Parathyroid adenoma (tissue), 2 donors: ENCODE measurements at regions not wholly inside any gene's neighbourhood (a gene's known extent, or its start where the extent isn't known, plus 50 kb on each side); places are given as distances from the start of the nearest gene placed in this dataset.
"Not testable (repeated sequence)": the region's sequence is repeated elsewhere in the genome, so short reads cannot be mapped to it uniquely, and the experiment has no call there.

Experiments used
- H2AFZ ChIP-seq: fragments of 300-600 bp; sonication (generic); one replicate; pipeline ENCODE4 v1.7.0; 2017; ENCODE audit warnings: antibody characterized with exemption, mild to moderate bottlenecking
- H3K27ac ChIP-seq: fragments of 300-600 bp; sonication (generic); one replicate; pipeline ENCODE4 v1.7.0; 2017
- H3K27me3 ChIP-seq: fragments of 300-600 bp; sonication (generic); one replicate; pipeline ENCODE4 v1.7.0; 2017; ENCODE audit warnings: low read length; ENCODE audit not compliant: control insufficient read depth, insufficient read depth
- H3K36me3 ChIP-seq: fragments of 300-600 bp; sonication (generic); one replicate; pipeline ENCODE4 v1.7.0; 2017; ENCODE audit warnings: low read length; ENCODE audit not compliant: control insufficient read depth, insufficient read depth
- H3K4me1 ChIP-seq: fragments of 300-600 bp; sonication (generic); one replicate; pipeline ENCODE4 v1.7.0; 2017; ENCODE audit warnings: control low read depth
- H3K4me2 ChIP-seq: fragments of 300-600 bp; sonication (generic); one replicate; pipeline ENCODE4 v1.7.0; 2017; ENCODE audit warnings: low read length
- H3K4me3 ChIP-seq: fragments of 300-600 bp; sonication (generic); one replicate; pipeline ENCODE4 v1.7.0; 2017; ENCODE audit warnings: low read depth, low read length
- H3K79me2 ChIP-seq: fragments of 300-600 bp; sonication (generic); one replicate; pipeline ENCODE4 v1.7.0; 2017; ENCODE audit warnings: control low read depth
- H3K9ac ChIP-seq: fragments of 300-600 bp; sonication (generic); one replicate; pipeline ENCODE4 v1.7.0; 2017; ENCODE audit warnings: mild to moderate bottlenecking
- H3K9me3 ChIP-seq: fragments of 300-600 bp; sonication (generic); one replicate; pipeline ENCODE4 v1.7.0; 2017; ENCODE audit warnings: low read length; ENCODE audit not compliant: control insufficient read depth
- CTCF ChIP-seq: fragments of 300-600 bp; sonication (generic); IDR thresholded peaks from one replicate; pipeline ENCODE4 v1.7.0; 2017; ENCODE audit warnings: antibody characterized with exemption, mild to moderate bottlenecking
- donor health status: primary hyperparathyroidism.

DNA sequence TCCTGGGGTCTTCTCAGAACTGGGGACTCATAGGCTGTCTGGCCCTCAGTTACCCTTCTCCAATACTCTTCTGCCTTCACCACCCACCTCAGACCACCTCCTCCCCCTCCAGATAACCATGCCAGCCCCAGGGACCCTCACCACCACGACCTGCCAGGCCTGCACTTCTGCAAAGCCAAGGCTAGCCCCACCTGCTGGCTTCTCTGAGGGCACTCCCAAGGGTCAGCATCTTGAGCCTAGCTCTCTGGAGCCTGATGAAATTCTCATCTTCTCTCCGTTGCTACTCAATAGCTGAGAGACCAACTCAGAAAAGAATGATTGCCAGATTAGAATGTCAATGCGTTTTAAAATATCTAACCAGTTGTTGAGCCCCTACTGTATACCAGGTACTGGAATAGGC lies 56.1 kb upstream of the LYRM9 start:
- no peaks in the 10 kb centered on the region for H3K79me2 ChIP-seq
- no peak overlapping the region for H3K27ac ChIP-seq
- no peak overlapping the region for H3K4me3 ChIP-seq
- H3K27me3 ChIP-seq, result no peaks in the 10 kb centered on the region
- no peak overlapping the region for H3K4me2 ChIP-seq
- H3K36me3 ChIP-seq, result no peaks in the 10 kb centered on the region
- no peak for TF ChIP-seq CTCF
- no peak overlapping the region for H3K9ac ChIP-seq
- no peaks in the 10 kb centered on the region for H3K9me3 ChIP-seq
- H2AFZ ChIP-seq, result no peak overlapping the region
- peaks cover 2% of the 10 kb centered on the region for H3K4me1 ChIP-seq

- H3K4me3 ChIP-seq, H3K36me3 ChIP-seq, H3K27ac ChIP-seq, H3K79me2 ChIP-seq, H3K4me2 ChIP-seq, H2AFZ ChIP-seq, H3K9me3 ChIP-seq, H3K27me3 ChIP-seq, H3K4me1 ChIP-seq, H3K9ac ChIP-seq: not testable (repeated sequence)
These were observed 57.1 kb upstream of the LYRM9 start for GRCh38 chr17:27950225-27950624.

- TF ChIP-seq CTCF, result no peak
- Histone ChIP-seq H3K4me3 (no peak overlapping the region), H3K27me3 (no peaks in the 10 kb centered on the region), H3K79me2 (no peaks in the 10 kb centered on the region), H3K4me2 (no peak overlapping the region), H2AFZ (no peak overlapping the region), H3K9me3 (no peaks in the 10 kb centered on the region), H3K27ac (no peak overlapping the region), H3K36me3 (no peaks in the 10 kb centered on the region), H3K9ac (no peak overlapping the region), H3K4me1 (peaks cover 3% of the 10 kb centered on the region)
These were observed 57.8 kb upstream of the LYRM9 start for GRCh38 chr17:27950995-27951394.

DNA sequence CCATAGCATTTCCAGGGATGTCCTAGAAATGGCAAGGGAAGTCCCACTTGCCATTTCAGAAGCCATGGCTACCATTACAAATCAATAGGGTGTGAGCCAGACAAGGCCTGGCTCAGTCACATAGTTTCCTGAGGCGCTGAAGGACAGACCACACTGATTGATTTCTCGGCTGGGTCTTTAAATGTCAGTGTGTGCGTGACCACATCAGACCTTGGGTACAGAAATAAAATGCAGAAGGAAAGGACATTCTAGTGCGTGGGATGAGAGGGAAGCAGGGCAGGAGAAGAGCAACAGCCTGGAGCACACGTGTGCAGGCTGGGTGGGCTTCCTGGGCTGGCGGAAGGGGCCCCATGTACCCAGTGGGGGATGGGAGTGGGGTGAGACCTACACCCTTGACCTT lies 58.7 kb upstream of the LYRM9 start:
- Histone ChIP-seq H3K36me3 (no peaks in the 10 kb centered on the region), H3K9ac (no peak overlapping the region), H3K79me2 (no peaks in the 10 kb centered on the region), H3K27me3 (no peaks in the 10 kb centered on the region), H3K27ac (no peak overlapping the region), H3K4me2 (no peak overlapping the region), H3K4me3 (no peak overlapping the region), H3K9me3 (no peaks in the 10 kb centered on the region), H2AFZ (no peak overlapping the region), H3K4me1 (peaks cover 3% of the 10 kb centered on the region)
- TF ChIP-seq CTCF, result no peak

GRCh38 chr17:27952366-27952765 lies 59.2 kb upstream of the LYRM9 start:
- H3K27ac ChIP-seq, result no peak overlapping the region
- no peak for TF ChIP-seq CTCF
- no peak overlapping the region for H3K4me2 ChIP-seq
- no peaks in the 10 kb centered on the region for H3K9me3 ChIP-seq
- H2AFZ ChIP-seq, result no peak overlapping the region
- no peaks in the 10 kb centered on the region for H3K79me2 ChIP-seq
- no peak overlapping the region for H3K9ac ChIP-seq
- H3K4me1 ChIP-seq, result peaks cover 3% of the 10 kb centered on the region
- no peaks in the 10 kb centered on the region for H3K36me3 ChIP-seq
- no peaks in the 10 kb centered on the region for H3K27me3 ChIP-seq
- H3K4me3 ChIP-seq, result no peak overlapping the region
